Ureter (tissue), 1 donor: ENCODE measurements at regions not wholly inside any gene's neighbourhood (a gene's known extent, or its start where the extent isn't known, plus 50 kb on each side); places are given as distances from the start of the nearest gene placed in this dataset.

Experiments
- DNase-seq: peaks from one replicate; pipeline ENCODE4 v3.0.0-alpha.2; 2020; ENCODE audit warnings: low spot score
- donor health status: DM: yes; HTN: yes; CAD: no.

GRCh38 chr2:64402876-64403275 is 51.1 kb upstream of the LGALSL start:
- no peak for DNase-seq

GRCh38 chr2:64403426-64403825 is 50.5 kb upstream of the LGALSL start:
- DNase-seq = no peak

GRCh38 chr2:64404002-64404731 is 49.8 kb upstream of the LGALSL start:
- peak; percentile 91 for DNase-seq
